Activated CD4-positive, alpha-beta T cell treated with anti-CD3 and anti-CD28 coated beads, Interleukin-2, amount 10 ng/mL, durations not matched to agents 7 days and 5 days (primary cell): ENCODE measurements at regions not wholly inside any gene's neighbourhood (a gene's known extent, or its start where the extent isn't known, plus 50 kb on each side); places are given as distances from the start of the nearest gene placed in this dataset.

ENCODE experiments used
- CTCF ChIA-PET: fragments of 350-600 bp; sonication (Branson Sonifier 250); formaldehyde crosslinking; loops from one replicate; lab custom pipeline; 2021; ENCODE audit warnings: antibody characterized with exemption; lab: Charles Lee
- POLR2A ChIA-PET: fragments of 350-600 bp; sonication (Branson Sonifier 250); formaldehyde crosslinking; loops from one replicate; lab custom pipeline; 2021; ENCODE audit warnings: antibody characterized with exemption; lab: Charles Lee
- DNase-seq: peaks from one replicate; pipeline ENCODE4 v3.0.0-alpha.2; 2020
- H3K27ac Mint-ChIP-seq: one replicate; pipeline ENCODE4 v1.8.0; 2021; ENCODE audit warnings: mild to moderate bottlenecking, moderate library complexity, mixed read lengths
- H3K27me3 Mint-ChIP-seq: one replicate; pipeline ENCODE4 v1.8.0; 2021; ENCODE audit warnings: mixed read lengths
- H3K36me3 Mint-ChIP-seq: one replicate; pipeline ENCODE4 v1.8.0; 2021; ENCODE audit warnings: low read depth, mixed read lengths
- H3K4me1 Mint-ChIP-seq: one replicate; pipeline ENCODE4 v1.8.0; 2021; ENCODE audit warnings: mixed read lengths
- H3K4me3 Mint-ChIP-seq: one replicate; pipeline ENCODE4 v1.8.0; 2021; ENCODE audit warnings: mild to moderate bottlenecking, moderate library complexity, mixed read lengths
- H3K9me3 Mint-ChIP-seq: one replicate; pipeline ENCODE4 v1.8.0; 2021; ENCODE audit warnings: mixed read lengths

DNA sequence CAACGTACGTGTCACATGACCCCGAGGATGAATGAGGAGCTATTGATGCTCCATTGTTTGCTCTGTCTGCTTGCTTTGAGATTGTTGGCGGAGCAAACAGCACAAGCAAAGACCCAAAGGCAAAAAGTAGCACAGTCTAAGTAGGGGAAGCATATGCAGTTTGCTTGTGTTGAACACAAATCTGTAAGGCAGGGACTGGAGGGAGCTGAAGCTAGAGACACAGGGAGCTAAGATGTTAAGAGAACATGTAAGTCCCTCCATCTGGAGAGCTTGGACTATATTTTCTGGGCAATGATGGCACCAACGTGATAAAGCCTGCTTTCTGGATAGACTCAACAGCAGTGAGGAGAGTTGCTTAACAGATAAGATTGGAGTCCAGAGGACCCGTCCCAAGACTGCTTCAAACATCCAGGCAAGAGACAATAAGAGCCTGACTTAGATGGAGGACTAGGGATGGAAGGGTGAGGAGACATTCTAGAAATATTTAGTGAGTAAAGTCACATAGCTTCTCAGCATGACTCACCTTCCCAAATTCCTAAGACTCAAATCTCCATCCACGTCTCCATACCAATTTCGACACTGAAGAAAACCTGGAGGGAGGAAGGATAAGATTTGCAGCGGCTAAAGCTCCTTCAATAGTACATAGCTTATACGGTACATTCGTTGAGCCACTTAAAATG, 88.1 kb upstream of the KLF7 start:
- Mint-ChIP-seq H3K9me3 (no peaks in the 10 kb centered on the region), H3K36me3 (no peaks in the 10 kb centered on the region), H3K27ac (no peak overlapping the region), H3K4me3 (no peak overlapping the region), H3K4me1 (peaks cover 8% of the 10 kb centered on the region), H3K27me3 (peaks cover 6% of the 10 kb centered on the region)
- ChIA-PET POLR2A (no interaction called here), CTCF (interaction anchor here (0.8 to 1.3 kb wide), 5 partner anchors 9 to 107 kb away, joined by 3 to 5 read pairs (median 3); no protein-coding TSS in a partner anchor)
- DNase-seq, result no peak

DNA sequence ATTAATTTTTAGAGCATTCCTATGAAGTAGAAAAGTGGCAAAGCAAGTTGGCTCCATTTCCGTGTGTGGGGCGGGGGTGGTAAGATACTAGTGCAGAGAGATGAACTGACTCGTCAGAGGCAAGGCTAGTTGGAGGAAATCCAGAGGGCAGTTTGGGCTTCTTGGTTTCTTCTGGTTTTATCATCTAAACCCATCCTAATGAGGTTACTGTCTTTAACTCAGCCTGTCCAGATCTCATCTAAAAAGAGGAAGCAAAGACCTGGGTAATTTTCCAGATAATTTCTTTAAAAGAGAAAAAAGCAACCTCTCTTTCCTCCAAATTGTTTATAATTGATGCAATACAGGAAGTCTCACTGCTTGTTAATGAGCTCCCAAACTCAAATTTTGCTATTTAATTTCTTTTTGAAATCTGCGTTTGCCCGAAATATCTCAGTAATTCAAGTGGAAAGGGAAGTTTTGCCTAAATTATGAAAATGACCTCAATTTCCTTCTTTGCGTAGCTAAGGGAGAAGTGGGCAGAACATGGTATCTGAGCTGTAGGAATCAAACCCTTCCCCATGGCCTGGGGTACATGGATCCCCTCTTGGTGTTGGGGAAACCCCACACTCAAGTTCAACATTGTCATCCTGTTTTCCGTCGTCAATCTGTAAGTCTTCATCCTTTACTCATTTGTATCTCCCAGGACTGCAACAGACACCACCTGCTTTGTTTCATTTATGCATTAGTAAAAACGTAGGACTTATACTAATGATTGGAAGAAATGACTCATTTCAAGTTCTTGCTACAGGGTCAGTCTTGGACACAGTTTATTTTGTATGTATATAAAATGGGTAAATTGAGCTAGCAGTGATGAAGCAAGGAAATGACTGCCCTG, 89.1 kb upstream of the KLF7 start:
- POLR2A ChIA-PET, result no interaction called here
- H3K27ac Mint-ChIP-seq, result no peak overlapping the region

DNA sequence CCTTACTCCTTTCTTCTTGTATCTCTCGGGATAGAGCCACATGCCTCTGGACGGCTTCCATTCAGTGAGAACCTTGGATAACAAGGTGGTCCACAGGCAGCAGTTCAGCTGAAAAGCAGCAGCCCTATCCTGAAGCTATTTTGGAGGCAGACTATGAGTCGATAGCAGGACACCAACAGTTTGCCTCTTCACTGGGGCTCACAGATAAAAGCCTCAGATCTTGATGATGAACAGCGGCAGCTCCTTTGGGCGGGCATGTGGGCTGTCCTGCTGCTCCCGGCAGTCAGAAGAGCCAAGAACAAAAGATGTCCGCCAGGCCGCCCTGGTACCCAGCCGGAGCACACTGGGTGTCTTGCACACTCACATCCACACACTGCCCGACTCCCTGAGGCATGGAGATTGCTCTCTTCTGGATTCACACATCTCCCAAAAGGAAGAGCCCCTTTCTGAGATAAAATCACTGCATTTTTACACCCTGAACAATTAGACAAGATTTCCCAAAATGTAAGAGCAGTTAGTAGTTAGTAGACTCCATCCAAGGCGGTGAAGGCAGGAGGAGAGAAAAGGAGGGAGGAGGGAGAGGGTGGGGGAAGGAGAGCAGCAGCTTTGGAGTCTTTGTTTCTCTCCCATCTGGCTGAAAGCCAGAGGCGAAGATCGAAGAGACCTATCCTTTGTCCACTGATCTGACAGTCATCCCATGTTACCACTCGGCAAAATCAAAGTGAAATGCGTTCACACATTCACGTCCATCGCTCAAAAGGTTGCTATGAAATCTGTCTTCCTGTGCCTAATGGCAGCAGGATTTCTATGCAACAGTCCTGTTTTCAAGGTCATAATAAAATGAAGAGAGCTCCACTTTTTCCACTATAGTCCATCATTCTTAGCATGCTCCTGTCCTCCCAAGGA, 90.1 kb upstream of the KLF7 start:
- no peak for DNase-seq
- Mint-ChIP-seq H3K4me1 (peaks cover 3% of the 10 kb centered on the region), H3K4me3 (no peak overlapping the region), H3K27ac (no peak overlapping the region), H3K36me3 (no peaks in the 10 kb centered on the region), H3K9me3 (no peaks in the 10 kb centered on the region), H3K27me3 (peaks cover 6% of the 10 kb centered on the region)
- CTCF ChIA-PET, result interaction anchor here (0.6 to 1.5 kb wide), 2 partner anchors 27 to 212 kb away, joined by 4 to 6 read pairs; no protein-coding TSS in a partner anchor
- POLR2A ChIA-PET, result no interaction called here

More for the DNA sequence above, 89.1 kb upstream of the KLF7 start:
- Mint-ChIP-seq H3K9me3 (no peaks in the 10 kb centered on the region), H3K27me3 (peaks cover 6% of the 10 kb centered on the region), H3K4me1 (peaks cover 6% of the 10 kb centered on the region), H3K4me3 (no peak overlapping the region), H3K36me3 (no peaks in the 10 kb centered on the region)
- no peak for DNase-seq
- CTCF ChIA-PET, result interaction anchor here (0.9 kb wide), 1 partner anchor 14 kb away, joined by 3 read pairs; no protein-coding TSS in a partner anchor

DNA sequence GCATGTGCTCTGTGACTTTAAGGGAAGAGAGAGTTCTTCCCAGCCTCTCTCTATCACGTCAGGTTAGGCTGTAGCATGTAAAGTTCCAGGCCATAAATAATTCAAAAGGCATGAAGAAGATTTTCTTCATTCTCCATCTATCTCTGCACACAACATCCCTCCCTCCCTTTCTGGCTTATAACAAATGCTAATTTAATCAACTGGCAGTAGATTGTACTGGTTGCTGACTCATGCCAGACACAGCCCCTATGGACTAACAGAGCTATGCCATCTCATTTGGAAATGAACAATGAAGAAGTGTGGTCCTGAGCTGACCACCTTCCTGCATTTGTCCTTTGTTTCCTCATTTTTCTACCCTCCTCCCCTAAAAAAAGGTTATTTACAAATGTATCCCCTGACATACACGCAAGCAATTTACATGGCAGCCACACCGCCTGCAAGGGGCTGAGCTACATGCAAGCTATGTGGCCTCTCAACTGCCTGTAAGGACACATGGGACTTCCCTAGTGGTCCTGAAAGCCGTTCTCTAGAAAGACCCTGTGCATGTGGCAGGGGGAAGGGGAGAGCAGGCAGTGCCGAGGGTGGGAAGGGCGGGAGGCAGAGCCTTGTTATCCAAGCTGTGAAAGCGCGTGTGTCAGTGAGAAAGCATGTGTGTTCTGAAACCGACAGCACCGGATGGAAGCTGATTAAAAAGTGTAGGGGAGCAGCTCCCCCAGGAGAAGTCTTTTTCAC, 90.9 kb upstream of the KLF7 start:
- ChIA-PET POLR2A (no interaction called here), CTCF (interaction anchor here (0.6 to 1.5 kb wide), 3 partner anchors 26 to 373 kb away, joined by 3 to 6 read pairs (median 3); no protein-coding TSS in a partner anchor)
- Mint-ChIP-seq H3K4me3 (no peak overlapping the region), H3K27ac (no peak overlapping the region), H3K4me1 (no peaks in the 10 kb centered on the region), H3K9me3 (no peaks in the 10 kb centered on the region), H3K27me3 (peaks cover 6% of the 10 kb centered on the region), H3K36me3 (no peaks in the 10 kb centered on the region)
- DNase-seq, result no peak

DNA sequence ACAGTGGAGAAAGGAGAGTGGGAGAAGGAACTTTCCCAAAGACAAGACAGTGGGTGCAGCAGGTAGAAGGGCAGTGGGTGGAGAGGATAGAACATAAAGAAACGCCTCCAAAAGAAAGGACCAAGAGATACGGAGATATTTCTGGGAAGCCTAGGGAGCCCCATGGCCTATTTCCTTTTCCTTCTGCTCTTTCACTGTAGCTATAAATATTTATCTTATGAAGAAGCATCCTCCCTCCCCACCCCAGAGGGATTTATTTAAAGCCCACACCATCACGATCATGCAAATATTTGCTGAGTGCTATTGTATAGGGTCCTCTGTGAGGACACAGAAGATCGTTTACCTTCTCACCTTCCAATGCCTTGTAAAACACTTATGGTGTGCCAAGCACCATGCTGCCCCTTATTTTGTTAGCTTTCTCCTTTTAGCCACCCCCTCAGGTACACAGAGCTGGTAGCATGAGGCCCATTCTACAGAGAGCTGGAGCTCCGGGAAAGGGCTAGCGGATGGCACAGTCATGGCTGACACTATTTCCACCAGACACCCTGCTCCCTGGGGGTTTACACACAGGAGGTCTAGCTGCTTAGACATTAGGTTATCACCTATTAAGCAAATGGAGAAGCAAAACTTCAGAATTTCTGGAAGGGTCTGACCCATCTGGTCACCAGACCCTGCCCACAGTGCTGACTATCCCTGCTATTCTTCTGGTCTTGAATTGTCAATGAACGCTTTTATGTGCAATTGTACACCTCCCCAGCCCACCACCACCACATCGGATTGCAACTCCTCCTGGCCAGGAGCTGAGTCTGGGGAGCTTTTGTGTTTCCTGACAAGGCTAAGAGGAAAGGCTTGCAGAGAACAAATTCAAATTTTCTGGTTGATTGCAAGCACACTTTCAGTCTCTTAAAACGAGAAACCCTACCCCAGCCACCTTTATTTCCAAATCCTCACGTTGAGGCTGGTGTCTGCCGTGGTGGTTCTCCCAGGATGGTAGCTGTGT, 91.8 kb upstream of the KLF7 start:
- Mint-ChIP-seq H3K9me3 (peaks cover 2% of the 10 kb centered on the region), H3K36me3 (no peaks in the 10 kb centered on the region), H3K27ac (no peak overlapping the region), H3K4me1 (no peaks in the 10 kb centered on the region), H3K27me3 (peaks cover 6% of the 10 kb centered on the region), H3K4me3 (no peak overlapping the region)
- ChIA-PET CTCF (interaction anchor here (0.6 to 1.5 kb wide), 3 partner anchors 25 to 373 kb away, joined by 3 to 6 read pairs (median 3); no protein-coding TSS in a partner anchor), POLR2A (no interaction called here)
- DNase-seq, result no peak

DNA sequence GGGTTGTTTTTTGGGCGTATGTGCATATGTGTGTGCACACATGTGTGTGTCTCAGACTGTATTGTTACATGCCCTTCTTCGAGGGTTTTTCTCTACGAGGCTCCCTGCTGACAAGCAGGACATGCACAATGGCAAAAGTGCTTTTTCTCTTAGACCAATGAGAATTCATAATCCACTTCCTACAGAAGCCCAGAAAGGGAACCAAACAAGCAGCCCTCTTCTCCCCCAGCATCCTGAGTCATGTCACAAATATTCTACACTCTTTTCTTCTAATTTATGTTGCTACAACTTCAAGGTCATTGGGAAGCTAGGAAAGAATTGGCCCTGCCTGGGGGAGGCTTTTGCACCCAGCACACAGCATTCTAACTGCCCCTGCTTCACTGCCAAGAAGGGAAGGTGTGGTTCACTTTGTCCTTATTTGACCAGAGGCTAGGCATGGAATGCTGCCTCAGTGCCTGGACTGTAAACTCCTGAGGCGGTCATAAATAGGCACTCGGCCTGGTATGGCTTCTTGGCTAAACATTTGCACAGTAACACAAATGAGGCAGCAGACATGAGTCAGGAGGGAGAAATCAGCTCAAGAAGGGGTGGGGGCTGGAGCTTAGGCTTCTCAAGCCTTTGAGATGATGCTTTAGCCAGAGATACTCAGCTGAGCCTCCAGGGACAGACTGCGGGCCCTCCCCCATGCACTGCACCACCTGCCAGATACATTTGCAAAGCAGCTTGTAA, 92.7 kb upstream of the KLF7 start:
- Mint-ChIP-seq H3K27ac (no peak overlapping the region), H3K27me3 (peaks cover 6% of the 10 kb centered on the region), H3K4me3 (no peak overlapping the region), H3K4me1 (no peaks in the 10 kb centered on the region), H3K9me3 (peaks cover 2% of the 10 kb centered on the region), H3K36me3 (no peaks in the 10 kb centered on the region)
- no peak for DNase-seq
- POLR2A ChIA-PET, result interaction anchor here (0.6 kb wide), 1 partner anchor 1574 kb away, joined by 3 read pairs; no protein-coding TSS in a partner anchor
- CTCF ChIA-PET, result interaction anchor here (0.8 to 1.1 kb wide), 2 partner anchors 9 to 41 kb away, joined by 3 read pairs; no protein-coding TSS in a partner anchor

DNA sequence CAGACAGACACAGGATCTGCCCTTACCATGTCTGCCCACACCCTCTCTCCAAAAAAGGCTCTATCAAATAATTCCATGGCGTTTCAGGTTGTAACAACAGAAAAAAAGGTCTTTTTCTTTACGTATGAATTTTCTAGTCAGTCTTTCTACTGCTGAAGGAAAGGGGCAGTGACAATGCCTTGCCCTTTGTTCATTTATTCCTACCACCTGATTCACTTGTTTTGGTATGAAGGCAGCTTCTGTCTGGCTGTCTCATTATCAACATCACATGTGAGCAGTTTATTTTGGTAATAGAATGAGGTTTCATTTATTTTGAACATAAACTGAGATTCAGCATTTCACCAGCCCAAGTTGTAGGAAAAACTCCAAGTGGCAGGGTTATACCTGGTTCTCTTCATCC, 94.3 kb upstream of the KLF7 start:
- Mint-ChIP-seq H3K27me3 (peaks cover 5% of the 10 kb centered on the region), H3K4me3 (no peak overlapping the region), H3K4me1 (no peaks in the 10 kb centered on the region), H3K9me3 (peaks cover 2% of the 10 kb centered on the region), H3K27ac (no peak overlapping the region), H3K36me3 (no peaks in the 10 kb centered on the region)
- POLR2A ChIA-PET, result no interaction called here
- CTCF ChIA-PET, result interaction anchor here (0.9 kb wide), 1 partner anchor 66 kb away, joined by 3 read pairs; no protein-coding TSS in a partner anchor
- no peak for DNase-seq

DNA sequence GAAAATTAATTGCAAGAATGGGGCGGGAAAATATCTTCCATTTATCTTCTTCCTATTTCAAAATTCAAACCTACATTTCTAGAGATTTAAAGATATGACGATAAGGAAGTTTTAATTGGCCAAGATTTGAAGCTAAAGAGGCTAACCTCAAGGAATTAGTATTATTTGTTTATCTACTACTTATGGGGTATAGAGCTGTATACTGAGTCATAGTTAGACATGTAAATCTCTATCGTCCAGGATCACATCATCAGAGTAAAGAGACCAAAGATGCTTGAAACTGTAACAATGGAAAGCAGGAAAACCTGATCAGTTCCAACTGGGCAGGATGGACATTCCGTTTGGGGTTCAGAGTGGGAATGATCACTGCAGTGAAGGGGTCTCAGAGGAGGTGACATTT, 95.2 kb upstream of the KLF7 start:
- Mint-ChIP-seq H3K36me3 (no peaks in the 10 kb centered on the region), H3K4me1 (peaks cover 3% of the 10 kb centered on the region), H3K27me3 (no peaks in the 10 kb centered on the region), H3K9me3 (peaks cover 2% of the 10 kb centered on the region), H3K27ac (no peak overlapping the region), H3K4me3 (no peak overlapping the region)
- DNase-seq, result no peak
- CTCF ChIA-PET, result interaction anchor here (1.0 kb wide), 1 partner anchor 26 kb away, joined by 3 read pairs; no protein-coding TSS in a partner anchor
- POLR2A ChIA-PET, result no interaction called here

DNA sequence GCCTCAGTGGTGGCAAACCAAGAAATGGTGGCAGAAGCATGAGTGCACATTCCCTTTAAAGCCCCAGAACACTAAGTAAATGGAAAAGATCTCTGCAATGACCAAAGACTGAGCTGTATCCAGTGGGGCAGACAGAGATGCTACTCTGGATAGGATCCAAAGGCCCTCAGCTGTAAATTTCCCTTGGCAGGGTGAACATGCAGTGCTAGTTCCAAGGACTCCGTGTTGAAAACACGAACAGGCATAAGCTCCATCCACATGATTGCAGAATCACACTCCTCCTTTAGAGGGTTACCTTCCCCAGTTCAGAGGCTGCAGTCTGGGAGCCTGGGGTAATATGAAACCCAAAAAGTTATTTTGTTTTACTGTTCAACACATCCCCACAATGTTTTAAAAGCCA, 98.6 kb upstream of the KLF7 start:
- H3K4me3 Mint-ChIP-seq, result no peak overlapping the region
- CTCF ChIA-PET, result interaction anchor here (0.9 to 2.4 kb wide), 7 partner anchors 11 to 75 kb away, joined by 3 to 6 read pairs (median 3); no protein-coding TSS in a partner anchor
- POLR2A ChIA-PET, result no interaction called here
- peaks cover 3% of the 10 kb centered on the region for H3K4me1 Mint-ChIP-seq
- peaks cover 2% of the 10 kb centered on the region for H3K9me3 Mint-ChIP-seq
- H3K36me3 Mint-ChIP-seq, result no peaks in the 10 kb centered on the region
- DNase-seq, result no peak
- no peak overlapping the region for H3K27ac Mint-ChIP-seq
- no peaks in the 10 kb centered on the region for H3K27me3 Mint-ChIP-seq

DNA sequence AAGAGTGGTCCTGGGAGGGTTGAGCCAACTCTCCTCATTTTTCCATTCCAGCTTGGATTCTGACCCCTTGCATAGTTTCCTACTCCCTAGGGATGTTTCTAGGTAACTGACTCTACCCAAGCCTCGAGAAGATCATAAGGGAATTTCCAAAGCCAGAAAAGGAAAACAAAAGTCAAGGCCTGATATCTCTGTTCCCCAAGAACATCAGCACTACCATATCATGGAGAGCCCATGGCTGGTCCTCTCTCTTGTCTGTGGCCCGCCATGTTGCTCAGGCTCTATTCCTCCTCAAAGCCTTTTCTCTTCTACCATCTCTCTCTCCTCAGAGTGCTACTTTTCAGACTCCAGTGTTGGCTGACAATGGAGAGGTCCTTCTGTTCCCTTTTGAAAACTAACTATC, 99.6 kb upstream of the KLF7 start:
- CTCF ChIA-PET, result interaction anchor here (0.6 to 2.4 kb wide), 5 partner anchors 14 to 31 kb away, joined by 3 to 6 read pairs (median 4); no protein-coding TSS in a partner anchor
- H3K36me3 Mint-ChIP-seq, result no peaks in the 10 kb centered on the region

More for the DNA sequence above, 99.6 kb upstream of the KLF7 start:
- Mint-ChIP-seq H3K27ac (no peak overlapping the region), H3K9me3 (peaks cover 2% of the 10 kb centered on the region), H3K4me3 (no peak overlapping the region), H3K4me1 (peaks cover 3% of the 10 kb centered on the region), H3K27me3 (no peaks in the 10 kb centered on the region)
- no peak for DNase-seq
- POLR2A ChIA-PET, result no interaction called here
